NCI-H1105 treated with DMSO at 0.1 percent for 48 hours (cell line): ENCODE measurements at regions not wholly inside any gene's neighbourhood (a gene's known extent, or its start where the extent isn't known, plus 50 kb on each side); places are given as distances from the start of the nearest gene placed in this dataset.
"Not testable (repeated sequence)": the region's sequence is repeated elsewhere in the genome, so short reads cannot be mapped to it uniquely, and the experiment has no call there.

Source experiments
- DNase-seq: peaks from one replicate; lab custom pipeline; 2025; lab: John Stamatoyannopoulos, UW

- no peak for DNase-seq
Measured at GRCh38 chr3:176328666-176329065, 868.6 kb downstream of the TBL1XR1 start.

DNA sequence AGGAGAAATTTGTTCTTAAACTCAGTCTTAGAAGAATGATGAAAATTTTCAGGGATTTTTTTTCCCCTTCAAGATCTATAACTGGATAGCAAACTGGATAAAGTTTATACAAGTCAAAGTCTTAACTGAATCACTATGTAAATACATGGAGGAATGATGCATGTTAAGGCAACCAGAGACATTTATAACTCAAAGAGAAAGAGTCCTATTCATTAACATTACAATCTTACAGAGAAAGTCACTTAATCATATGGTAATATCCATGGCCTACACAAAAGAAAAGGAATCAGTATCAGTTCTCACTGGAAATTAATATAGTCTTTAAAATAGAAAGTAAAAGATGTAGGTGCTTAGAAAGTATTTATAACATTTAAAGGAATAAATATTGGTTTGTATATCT, 869.1 kb downstream of the TBL1XR1 start:
- DNase-seq: no peak

- not testable (repeated sequence) for DNase-seq
Measured at GRCh38 chr3:176326894-176327490, 870.3 kb downstream of the TBL1XR1 start.

- not testable (repeated sequence) for DNase-seq
Measured at GRCh38 chr3:176321532-176321931, 875.8 kb downstream of the TBL1XR1 start.

- no peak for DNase-seq
Measured at GRCh38 chr3:176321099-176321498, 876.2 kb downstream of the TBL1XR1 start.

DNA sequence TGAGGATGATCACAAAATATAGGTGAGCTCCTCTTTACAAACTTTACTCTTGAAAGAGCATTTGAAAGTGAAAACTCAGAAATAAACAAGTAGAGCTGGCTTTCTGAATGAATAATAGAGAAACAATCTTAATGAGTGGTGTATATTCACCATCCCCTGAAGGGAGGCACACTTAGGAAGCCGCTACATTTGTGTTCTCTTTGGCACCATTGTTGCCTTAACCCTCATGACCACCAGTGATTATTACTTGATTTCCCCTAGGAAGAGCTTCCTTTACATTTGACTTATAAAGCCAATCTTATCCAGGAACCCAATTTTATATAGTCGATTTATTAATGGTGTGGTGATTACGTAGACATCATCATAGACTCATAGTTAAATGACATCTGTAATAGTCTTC, 883.9 kb downstream of the TBL1XR1 start:
- no peak for DNase-seq

GRCh38 chr3:176310641-176311040, 886.6 kb downstream of the TBL1XR1 start:
- no peak for DNase-seq

GRCh38 chr3:176302271-176302670, 895.0 kb downstream of the TBL1XR1 start:
- DNase-seq: no peak

- no peak for DNase-seq
Measured at GRCh38 chr3:176296066-176296597, 901.1 kb downstream of the TBL1XR1 start.

GRCh38 chr3:176293276-176293675, 904.0 kb downstream of the TBL1XR1 start:
- DNase-seq: no peak

GRCh38 chr3:176286476-176287085, 910.7 kb downstream of the TBL1XR1 start:
- no peak for DNase-seq

GRCh38 chr3:176275538-176275937, 921.7 kb downstream of the TBL1XR1 start:
- no peak for DNase-seq

DNA sequence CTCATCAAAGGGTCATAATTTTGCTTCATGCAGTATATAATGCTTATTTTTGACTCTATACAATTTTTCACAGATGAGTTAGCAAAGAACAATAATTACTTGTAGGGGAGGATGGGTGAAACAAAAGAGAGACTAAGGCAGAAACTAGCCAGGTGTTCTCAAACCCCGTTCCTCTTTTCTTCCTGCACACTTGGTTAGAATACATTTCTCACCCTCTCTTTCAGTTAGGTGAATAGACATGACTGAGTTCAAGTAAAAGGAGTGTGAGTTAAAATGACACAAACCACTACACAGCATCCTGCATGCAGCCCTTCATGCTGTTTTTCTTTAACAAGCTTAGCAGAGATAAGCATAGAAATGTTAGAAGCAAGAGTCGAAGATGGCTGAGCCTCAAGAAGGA, 922.2 kb downstream of the TBL1XR1 start:
- DNase-seq: peak; percentile 74

DNA sequence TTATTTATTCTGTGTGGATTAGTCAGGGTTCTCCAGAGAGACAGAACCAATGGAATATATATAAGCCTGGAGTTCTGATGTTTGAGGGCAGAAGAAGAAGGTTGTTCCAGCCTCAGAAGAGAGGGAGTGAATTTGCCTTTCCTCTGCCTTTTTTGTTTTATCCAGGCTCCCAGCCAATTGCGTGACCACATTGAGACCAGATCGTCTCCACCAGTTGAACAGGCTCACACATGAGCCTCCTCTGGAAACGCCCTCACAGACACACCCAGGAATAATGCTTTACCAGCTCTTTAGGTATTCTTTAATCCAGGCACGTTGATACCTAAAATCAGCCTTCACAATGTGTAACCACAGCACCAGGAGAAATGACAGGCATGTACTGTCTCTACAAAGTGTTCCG, 923.1 kb downstream of the TBL1XR1 start:
- peak; percentile 99 for DNase-seq

- no peak for DNase-seq
Measured at GRCh38 chr3:176262071-176262470, 935.2 kb downstream of the TBL1XR1 start.

- no peak for DNase-seq
Measured at GRCh38 chr3:176247191-176247590, 950.1 kb downstream of the TBL1XR1 start.

DNA sequence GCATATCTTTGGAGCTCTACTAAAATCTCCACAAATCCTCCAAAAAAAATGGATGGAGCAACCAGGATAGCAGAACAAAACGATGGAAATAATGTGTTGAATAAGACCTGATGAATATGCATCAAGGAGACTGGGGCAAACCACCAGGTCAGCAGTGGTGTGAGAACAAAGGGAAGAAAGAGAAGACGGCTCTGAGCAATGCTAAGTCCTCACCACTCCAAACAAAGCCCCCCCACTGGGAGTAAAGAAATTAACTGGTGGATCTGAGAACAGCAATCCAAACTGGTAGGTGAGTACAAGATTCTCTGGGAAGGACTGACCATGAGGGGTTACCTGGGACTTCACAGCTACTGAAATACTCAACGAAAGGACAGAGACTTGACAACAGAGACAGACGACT, 977.3 kb downstream of the TBL1XR1 start:
- DNase-seq: no peak

- no peak for DNase-seq
Measured at GRCh38 chr3:176214758-176215157, 982.5 kb downstream of the TBL1XR1 start.

GRCh38 chr3:176213314-176213713, 984.0 kb downstream of the TBL1XR1 start:
- not testable (repeated sequence) for DNase-seq

GRCh38 chr3:176208915-176209314, 988.4 kb downstream of the TBL1XR1 start:
- no peak for DNase-seq

DNA sequence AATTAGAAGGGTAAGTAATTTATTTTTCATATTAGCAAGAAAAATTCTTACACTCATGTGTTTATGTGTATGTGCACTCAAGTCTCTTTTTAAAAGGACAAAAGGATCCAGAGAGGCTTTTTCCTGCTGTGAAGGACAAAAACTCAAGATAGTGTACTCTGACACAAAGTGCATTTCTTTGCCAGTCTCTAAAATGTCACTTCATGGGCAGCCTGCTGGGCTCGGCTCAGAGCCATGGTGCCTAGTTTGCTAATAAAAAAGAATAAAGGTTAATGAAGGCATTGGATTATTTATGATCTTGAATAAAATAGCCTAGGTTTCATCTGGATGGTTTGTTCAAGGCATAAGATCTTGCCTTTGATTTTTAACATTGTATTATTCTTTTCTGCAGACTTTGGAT, 989.0 kb downstream of the TBL1XR1 start:
- no peak for DNase-seq

- DNase-seq: no peak
Measured at GRCh38 chr3:176206809-176207208, 990.5 kb downstream of the TBL1XR1 start.

- DNase-seq: peak; percentile 83
Measured at GRCh38 chr3:176202652-176203051, 994.6 kb downstream of the TBL1XR1 start.
